ENCODE measurements at regions not wholly inside any gene's neighbourhood (a gene's known extent, or its start where the extent isn't known, plus 50 kb on each side); places are given as distances from the start of the nearest gene placed in this dataset.
"Not testable (repeated sequence)": the region's sequence is repeated elsewhere in the genome, so short reads cannot be mapped to it uniquely, and the experiment has no call there.

DNA sequence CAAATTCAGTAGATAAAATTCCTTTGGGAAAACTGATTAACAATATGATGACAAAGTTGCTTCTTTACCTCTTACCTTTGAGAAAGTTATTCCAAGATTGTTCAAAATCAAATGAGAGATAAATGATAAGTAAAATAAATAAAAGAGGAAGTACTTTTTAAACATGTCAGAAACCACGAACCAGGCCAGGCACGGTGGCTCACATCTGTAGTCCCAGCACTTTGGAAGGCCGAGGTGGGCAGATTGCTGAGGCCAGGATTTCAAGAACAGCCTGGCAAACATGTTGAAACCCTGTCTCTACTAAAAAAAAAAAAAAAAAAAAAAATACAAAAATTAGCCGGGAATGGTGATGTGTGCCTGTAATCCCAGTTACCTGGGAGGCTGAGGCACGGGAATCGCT is 296.6 kb downstream of the HGF start:
- DNase-seq: no peak

DNA sequence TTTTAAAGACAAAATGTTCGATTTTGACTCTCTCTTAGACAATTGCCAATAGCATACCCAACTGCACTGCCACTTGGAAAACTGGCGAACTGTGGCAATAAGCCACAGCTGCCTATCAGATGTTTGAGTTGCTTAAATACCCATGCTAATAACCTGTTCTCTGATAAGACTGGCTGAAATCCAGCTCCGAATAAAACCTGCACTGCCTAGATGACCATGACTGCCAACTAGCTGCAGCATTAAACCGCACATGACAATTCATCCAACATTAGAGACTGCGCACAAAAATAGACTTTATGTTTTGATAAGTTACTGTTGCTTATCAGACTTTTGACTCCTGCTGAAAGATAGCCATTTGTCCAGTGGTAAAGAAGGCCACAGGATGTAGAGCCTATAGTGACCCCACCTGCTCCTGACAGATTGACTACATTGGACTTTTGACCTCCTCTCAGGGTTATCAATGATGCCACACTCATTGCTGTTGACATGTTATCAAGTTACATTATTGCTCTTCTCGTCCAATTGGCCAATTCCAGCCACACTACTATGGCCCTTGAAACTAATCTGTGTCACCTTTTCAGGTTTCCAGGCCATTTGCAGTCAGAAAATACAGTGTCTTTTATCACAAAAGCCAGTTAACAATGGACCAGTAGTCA is 299.0 kb downstream of the HGF start:
- DNase-seq: no peak

DNA sequence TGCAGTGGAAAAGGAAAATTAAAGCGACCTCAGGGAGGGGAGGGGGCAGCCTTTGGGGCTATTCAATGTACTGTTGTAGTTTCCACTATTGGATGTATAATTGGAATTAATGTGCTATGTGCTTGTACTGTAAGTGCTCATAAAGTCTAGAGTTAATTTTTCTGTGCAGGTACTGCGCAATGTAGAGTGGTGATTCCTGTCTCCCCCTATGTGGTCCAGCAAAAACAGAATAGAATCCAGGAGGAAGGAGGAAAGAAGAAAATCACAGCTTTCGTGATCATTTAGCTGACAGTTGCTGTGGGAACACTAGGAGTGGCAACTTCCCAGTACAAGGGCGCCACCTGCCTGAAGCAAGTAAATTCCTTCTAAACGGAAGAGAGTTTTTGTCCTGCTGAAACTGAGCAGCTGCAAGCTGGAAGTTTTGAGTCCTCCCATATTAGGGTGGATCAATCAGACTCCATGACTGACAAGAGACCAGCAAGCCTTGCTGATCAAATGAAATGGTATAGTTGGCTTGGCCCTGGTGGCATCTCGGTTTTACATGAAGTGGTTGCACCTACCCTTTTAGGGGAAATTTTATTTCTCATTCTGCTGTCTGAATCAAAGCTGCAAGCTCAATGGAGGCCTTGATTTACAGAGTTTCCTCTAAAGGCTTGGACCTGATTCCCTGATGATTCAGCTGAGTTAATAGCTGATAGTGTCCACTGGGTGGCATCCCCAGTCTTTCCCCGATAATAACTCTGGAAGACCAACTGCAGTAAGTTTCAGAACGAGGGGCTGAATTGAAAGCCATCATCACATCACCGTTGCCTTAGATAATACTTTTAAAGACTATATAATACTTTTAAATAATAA is 299.8 kb downstream of the HGF start:
- DNase-seq: peak; percentile 69

DNA sequence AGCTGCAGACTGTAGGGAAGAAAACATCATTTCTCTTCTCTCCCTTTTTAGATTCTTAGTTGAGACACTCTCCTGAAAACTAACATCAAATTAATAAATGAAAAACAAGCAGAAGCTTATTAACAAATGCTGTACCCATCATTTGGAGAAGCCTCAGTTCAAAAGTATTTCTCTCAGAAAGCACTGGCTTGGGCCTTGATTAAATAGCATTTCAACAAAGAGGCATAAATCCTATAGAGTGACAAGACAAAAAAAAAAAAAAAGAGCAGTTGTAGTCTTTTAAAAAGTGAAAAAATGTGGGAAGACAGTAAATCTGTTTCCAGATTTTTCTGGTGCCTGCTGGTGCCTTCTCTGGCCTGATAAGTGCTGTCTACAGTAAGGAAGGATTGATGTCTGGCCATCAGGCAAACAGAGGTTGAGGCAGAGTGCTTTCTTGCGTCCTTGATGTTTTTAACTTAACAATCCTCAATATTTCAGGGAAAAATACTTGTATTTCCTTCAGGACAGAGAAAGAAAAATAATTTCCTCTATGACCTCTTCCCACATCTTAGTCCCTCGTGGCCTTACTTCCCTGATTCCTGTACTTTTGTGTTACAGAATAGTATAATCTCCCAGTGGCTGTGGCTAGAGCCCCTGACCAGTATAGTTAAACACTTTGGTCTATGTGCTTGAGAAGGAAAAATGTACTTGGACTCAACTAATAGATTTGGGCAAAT is 300.5 kb downstream of the HGF start:
- no peak for DNase-seq

DNA sequence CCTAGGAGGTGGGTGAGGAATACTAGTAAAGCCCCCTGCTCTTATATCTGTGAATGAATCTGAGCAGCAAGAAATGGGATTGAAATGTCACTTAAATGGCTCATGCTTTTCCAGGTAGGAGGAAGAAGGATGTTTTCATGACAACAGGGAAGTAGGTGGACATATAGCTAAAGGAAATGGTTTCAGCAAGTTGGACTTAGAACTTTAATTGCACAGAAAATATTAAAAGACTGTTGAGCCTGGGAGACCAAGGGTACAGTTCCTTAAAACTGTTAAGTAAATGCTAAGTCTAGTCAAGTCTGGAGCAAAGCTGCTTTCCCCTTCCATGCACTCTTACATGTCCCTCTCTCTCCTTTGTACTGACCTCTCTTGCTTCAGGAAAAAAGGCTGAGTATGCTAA is 301.3 kb downstream of the HGF start:
- DNase-seq: no peak

DNA sequence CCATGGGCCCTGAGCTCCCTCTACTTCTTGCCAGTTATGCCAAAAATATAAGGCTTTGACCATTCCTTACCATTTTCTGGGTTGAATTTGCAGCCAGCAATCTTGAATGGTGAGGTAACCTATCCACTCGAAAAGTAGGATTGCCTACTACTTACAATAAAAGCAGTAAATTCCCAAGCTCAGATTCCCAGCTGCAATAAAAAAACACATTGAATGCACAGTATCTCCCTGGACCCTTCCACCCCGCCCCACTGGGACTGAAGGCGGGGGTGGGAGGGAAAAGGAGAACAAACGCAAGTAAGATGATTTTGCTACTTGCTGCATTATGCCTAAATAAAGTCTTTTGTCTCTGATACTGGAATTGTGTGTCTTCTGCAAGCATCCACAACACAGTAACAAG is 301.9 kb downstream of the HGF start:
- no peak for DNase-seq

DNA sequence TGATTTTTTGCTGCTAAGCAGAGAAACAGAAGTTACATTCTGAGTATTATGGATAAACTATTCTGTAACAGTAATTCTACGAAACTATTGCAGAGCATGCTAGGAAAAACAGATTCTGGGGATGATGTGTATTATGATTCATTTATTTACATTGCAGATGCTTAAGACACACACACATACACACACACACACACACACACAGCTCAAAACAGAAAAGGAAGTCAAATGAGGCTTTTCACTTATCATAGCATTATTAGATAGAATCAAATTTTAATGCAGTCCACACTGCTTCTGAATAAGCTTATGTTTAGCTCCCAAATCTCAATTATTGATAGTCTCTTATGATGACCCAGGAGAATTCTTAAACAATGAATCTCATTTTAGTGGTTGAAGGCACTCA is 307.2 kb downstream of the HGF start:
- DNase-seq: peak; percentile 51

DNA sequence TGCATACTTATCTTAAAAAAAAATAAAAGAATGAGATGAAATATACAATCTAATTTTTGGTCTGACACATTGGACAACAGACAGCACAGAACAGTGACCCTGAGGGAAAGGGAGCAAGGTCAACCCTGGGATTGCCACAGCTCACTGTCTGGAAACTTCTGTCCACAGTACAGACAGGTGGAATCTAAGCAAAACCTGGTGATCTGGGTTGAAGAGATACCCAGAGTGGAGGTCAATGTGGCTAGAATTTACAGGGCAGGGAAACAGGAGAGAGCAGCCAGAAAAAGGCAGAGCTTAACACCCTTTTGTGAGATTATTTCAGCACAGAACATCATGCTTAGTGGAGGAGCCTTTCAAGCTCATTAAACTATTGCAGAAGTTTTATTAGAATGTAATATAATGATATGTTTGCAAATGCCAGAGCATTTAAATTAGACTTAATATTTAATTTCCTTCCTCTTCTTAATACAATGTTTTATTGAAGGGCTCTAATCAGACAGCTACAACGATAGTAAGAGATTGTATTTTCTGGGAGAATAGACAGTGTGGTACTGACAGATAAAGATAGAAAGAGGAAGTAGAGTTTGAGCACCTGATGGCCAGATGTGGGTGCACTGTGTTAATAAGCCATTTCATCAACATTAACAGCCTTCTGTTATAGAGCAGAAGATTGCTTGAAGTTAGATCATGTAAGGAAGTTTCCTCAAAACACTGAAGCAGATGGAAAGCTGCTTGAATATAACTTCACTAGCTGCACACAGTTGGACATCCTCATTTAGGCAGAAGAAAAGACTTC is 309.4 kb downstream of the HGF start:
- DNase-seq: no peak

DNA sequence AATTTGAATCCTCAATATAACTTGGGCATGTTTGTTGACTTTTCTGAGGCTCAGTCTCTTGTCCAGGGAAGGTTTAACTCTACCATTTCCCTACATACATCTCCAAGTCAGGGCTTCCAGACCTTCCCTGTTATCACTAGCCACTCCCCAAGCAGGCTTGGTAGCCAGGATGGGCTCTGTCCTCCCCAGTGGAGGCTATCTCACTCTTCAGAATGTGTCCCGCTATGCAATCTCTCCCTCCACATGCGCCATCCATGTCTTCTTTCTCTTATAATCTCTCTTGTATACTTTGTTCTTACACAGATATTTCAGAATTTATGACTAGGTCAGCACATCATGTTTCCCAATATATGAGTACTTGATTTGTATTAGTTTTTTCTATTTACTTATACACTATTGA is 310.4 kb downstream of the HGF start:
- DNase-seq: no peak

DNA sequence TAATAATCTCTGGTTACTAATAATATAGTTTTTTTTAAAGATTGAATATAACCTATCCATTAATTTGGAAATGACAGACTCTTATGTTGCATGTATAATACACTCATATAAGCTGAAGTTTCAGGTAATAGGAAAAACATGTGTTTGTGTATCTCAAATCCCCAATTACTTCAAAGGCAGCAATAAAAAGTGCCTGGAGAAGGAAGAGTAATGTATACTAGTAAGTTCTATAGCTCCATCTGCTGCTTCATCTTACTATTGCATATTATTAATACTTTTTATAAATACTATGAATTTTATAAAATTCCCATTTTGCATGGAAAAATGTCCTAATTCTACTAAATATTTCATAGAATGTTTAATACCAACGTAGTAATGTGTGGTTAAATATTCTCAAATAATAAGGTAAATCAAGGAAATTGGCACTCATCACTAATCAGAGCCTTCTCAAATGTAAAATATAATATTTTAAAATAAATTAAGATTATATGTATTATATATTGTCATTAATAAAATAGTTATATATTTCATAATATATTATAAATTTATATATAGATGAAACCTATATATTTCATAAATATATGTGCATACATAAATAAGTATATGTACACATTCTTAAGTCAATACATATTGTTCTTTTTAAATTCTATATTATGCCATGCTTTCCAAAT is 311.9 kb downstream of the HGF start:
- peak; percentile 24 for DNase-seq

DNA sequence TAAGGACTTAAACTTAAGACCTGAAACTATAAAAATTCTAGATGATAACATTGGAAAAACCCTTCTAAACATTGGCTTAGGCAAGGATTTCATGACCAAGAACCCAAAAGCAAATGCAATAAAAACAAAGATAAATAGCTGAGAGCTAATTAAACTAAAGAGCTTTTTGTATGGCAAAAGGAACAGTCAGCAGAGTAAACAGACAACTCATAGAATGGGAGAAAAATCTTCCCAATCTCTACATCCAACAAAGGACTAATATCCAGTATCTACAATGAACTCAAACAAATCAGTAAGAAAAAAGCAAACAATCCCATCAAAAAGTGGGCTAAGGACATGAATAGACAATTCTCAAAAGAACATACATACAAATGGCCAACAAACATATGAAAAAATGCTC is 316.1 kb downstream of the HGF start:
- not testable (repeated sequence) for DNase-seq

DNA sequence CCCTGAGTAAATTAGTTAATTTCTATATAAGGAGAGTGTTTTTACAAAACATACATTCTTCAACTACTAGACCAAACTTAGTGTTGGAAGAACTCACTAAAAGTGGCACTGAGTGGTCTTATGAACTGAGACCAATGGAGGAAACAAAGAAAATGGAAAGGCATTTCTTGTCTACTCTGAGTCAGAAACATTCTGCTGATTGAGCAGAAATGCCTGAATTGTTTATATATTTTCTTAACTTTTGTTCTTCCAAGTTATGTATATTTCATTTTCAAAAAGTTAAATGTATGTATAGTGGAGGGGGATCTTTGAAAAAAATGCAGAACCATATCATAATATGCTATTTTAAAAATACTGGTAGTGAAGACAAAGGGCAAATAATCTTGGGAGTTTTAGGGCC is 320.7 kb downstream of the HGF start:
- DNase-seq: no peak

DNA sequence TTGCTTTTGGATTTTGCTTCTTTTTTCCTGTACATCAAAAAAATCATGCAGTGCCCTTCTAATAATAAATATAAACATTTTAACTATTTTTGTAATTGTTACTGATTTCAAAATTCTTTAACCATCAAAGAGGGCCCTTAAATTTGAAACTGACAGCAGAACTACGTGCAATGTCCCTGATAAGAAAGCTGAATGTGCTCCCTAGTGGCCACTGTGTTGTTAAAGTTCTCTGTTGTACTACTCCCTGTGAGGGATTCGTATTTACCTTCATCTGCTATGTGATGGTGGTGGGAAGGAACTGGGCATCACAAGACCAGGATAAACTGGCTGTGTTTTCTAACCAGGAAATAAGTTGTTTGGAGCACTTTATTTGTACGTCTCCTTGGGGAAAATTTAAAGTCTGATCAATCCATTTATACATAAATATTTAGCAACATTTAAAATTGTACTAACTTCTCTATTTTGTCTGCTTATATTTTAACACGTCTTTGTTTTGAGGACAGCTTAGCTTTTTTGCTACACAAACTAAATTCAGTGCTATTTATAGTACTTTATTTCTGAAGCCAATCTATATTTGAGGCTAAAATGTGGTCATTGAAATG is 322.4 kb downstream of the HGF start:
- peak; percentile 50 for DNase-seq

DNA sequence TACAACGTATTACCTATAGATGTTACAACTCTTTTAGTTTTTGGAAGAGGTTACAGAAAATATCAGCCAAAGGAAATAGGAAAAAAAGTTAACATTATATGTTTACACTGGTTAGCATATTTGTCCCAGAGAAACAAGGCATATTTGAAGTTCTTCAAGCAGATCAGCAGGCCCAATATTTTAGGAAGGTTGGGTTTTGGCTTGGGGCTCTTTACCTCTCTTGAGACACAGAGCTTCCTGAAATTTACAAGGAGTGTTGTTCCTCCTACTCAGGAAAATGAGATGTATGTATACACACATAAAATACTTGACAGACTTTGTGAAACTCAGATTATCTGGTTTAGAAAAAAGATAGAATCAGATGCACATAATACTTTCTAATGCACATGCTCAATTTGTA is 323.6 kb downstream of the HGF start:
- DNase-seq: no peak

DNA sequence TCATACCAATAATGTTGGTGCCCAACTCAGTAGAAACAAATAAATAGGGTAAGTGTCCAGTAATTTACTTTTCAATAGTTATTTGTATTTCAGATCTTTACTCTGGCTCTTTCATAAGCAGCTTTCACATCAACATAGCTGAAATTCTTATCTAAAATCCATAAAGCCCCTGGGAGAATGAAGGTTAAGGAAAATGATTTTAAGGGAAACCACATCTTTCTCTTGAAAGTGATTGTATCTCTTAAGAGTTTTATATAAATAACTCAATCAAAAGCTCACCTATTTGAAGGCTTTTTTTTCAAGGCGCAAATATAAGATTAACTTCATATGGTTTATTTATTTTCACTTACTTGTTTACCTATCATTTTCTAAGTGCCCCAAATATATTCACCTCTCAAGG is 324.4 kb downstream of the HGF start:
- DNase-seq: no peak

DNA sequence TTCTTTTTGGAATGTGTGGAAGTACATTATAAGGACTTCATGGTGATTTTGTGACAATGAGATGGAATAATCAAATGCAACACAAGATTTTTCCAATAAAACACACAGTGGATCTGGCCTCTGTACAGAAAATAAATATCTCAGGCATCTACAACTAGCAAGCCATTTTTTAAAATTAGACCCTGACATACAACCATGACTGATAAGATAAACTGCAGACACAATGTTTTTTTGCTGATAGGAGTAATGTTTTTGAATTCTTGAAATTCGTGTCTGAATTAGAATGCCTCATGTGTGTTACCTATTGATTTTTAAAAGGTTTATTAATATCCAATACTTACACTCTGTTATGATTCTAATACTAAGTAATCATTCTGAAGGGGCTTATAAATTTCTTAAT is 328.1 kb downstream of the HGF start:
- no peak for DNase-seq

DNA sequence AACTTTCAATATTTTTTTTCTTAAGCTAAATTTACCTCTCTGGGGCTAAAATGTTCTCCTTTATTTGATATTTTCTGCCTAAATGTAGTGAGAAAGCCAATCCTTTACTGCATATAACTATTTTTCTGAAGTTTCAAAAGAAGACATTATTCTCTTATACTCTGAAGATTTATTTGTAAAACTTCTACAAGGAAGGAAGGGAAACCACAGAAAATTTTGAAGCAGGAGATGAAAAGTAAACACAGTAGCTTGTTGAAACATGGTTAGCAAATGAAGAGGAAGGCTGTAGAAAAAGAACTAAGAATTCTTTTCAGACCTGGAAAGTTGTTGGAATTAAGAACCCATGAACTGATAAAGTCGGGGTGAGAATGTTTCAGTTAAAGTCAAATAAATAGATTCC is 330.3 kb downstream of the HGF start:
- DNase-seq: no peak

DNA sequence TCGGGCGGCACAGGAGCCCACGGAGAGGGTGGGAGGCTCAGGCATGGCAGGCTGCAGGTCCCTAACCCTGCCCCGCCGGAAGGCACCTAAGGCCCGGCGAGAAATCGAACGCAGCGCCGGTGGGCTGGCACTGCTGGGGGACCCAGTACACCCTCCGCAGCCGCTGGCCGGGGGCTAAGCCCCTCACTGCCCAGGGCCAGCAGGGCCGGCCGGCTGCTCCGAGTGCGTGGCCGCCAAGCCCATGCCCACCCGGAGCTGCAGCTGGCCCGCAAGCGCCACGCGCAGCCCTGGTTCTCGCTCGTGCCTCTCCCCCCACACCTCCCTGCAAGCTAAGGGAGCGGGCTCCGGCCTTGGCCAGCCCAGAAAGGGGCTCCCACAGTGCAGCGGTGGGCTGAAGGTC is 332.7 kb downstream of the HGF start:
- not testable (repeated sequence) for DNase-seq

DNA sequence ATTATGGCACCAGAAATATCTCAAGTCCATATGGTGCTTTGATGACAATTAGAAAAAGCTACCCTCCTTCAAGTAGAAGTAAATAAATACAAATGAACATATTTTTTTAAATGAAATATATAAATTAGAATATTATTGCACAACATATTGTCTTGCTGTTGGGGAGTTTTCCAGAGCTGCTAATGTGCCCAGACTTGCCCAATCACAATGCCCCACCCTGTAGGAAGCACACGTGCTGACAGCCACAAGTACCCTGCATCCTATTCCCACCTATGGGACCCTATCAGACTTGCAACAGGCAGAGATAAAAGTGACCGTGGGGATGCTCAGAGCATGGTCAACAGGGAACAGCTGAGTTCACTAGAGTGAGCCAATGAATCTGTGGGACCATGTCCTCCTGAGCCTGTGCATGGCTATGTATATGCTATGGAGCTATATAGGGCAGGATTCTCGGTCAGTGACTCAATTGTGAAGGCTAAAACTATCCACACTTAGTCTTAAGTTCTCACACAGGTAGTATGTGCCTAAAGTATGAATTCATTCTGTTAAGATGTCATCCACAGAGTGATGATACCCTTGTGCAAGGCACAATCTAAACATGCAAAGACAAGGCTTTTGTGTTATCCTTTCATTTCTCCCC is 336.0 kb downstream of the HGF start:
- no peak for DNase-seq

DNA sequence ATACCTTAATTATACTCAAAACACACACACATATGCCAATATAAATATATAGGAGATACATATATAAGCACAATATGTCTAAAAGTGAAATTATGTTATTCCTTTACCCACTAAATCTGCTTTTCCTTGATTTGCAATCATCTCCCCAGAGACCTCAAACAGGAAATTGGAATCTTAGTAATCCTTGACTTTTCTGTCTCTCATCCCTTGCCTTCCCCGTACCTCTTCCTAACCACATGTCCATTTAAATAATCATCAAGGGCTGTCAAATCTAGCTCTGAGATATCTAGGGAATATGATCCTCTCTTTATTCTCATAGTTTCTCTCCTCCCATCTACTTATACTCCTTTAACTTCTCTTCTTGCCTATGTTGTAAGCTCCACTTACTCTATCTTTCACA is 336.6 kb downstream of the HGF start:
- DNase-seq: no peak

DNA sequence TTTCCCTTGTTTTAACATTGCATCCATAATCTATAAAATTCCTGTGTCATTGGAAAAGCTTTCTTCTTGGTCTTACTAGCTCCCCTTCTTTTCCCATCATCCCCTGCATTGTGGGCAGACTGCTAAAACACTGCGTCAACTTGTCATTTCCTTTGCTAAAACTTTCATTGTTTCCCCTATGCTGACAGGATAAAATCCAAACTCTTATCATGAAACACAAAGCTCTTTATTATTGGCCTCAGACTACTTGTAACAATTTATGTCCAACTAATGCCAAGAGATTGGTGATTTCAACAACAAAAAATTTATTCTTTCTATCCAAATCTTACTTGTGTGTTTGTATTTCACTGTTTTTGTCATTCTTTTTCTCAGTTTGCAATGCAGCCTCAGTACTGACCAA is 339.1 kb downstream of the HGF start:
- no peak for DNase-seq

DNA sequence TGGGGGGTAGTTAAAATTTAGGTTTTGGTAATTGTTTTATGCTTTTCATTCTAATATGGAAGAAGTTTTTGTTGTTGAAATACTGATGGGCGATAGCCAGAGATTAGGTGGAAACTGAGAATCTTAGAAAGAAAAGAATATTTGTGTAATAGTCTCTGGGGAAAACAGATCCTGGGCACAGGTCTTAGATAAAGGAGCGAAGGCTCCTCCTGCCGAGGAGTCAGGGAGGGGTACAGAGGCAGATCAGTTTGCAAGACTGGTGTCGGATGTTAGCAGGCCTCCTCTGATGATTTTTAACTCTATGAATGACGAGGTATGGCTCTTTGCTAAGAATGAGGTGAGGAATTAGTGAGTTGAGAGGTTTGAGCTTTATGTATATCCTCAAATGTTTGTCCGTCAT is 339.7 kb downstream of the HGF start:
- no peak for DNase-seq
